PC-3 (cell line): ENCODE measurements at regions not wholly inside any gene's neighbourhood (a gene's known extent, or its start where the extent isn't known, plus 50 kb on each side); places are given as distances from the start of the nearest gene placed in this dataset.

Source experiments
- CTCF ChIP-seq: fragments of 300-600 bp; sonication (generic); conservative IDR thresholded peaks from 2 replicates; pipeline ENCODE4 v1.5.1; 2017; ENCODE audit warnings: antibody characterized with exemption, low read depth, mild to moderate bottlenecking, low read length
- EZH2phosphoT487 ChIP-seq: fragments of 300-600 bp; sonication (generic); IDR thresholded peaks from 2 replicates; pipeline ENCODE4 v1.6.1; 2018; ENCODE audit warnings: mild to moderate bottlenecking, antibody characterized with exemption, low read length, borderline replicate concordance

- TF ChIP-seq CTCF, result no peak
- TF ChIP-seq EZH2phosphoT487, result no peak
These were observed 1626.4 kb downstream of the C4orf33 start for GRCh38 chr4:130722361-130722760.
